ENCODE measurements at regions not wholly inside any gene's neighbourhood (a gene's known extent, or its start where the extent isn't known, plus 50 kb on each side); places are given as distances from the start of the nearest gene placed in this dataset.

DNA sequence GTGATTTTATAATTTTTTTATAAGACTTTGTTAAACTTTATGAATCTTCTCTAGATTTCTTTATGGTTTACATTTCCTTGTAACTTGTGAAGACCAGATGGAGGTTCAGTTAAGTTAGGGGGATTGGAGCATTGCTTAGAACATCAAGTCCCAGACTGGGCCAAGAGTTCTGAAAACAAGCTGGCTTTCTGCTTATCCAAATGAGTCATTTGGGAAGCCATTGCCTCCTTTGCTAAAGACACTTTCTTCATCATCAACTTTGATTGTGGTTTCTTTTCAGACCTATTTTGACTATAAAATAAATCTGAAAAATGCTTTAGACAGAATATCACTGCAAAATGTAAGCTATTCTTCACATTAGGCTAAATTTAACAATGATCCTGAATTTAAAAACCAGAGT, 446.8 kb downstream of the USP25 start:
- TF ChIP-seq ZFX (IDR thresholded peaks at IDR 0.05) = no peak
- TF ChIP-seq, protein P1, sequence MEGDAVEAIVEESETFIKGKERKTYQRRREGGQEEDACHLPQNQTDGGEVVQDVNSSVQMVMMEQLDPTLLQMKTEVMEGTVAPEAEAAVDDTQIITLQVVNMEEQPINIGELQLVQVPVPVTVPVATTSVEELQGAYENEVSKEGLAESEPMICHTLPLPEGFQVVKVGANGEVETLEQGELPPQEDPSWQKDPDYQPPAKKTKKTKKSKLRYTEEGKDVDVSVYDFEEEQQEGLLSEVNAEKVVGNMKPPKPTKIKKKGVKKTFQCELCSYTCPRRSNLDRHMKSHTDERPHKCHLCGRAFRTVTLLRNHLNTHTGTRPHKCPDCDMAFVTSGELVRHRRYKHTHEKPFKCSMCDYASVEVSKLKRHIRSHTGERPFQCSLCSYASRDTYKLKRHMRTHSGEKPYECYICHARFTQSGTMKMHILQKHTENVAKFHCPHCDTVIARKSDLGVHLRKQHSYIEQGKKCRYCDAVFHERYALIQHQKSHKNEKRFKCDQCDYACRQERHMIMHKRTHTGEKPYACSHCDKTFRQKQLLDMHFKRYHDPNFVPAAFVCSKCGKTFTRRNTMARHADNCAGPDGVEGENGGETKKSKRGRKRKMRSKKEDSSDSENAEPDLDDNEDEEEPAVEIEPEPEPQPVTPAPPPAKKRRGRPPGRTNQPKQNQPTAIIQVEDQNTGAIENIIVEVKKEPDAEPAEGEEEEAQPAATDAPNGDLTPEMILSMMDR (conservative IDR thresholded peaks at IDR 0.05) = no peak

Data from C4-2B (cell line).